Kidney (tissue), 13 donors: ENCODE measurements at regions not wholly inside any gene's neighbourhood (a gene's known extent, or its start where the extent isn't known, plus 50 kb on each side); places are given as distances from the start of the nearest gene placed in this dataset.
"Not testable (repeated sequence)": the region's sequence is repeated elsewhere in the genome, so short reads cannot be mapped to it uniquely, and the experiment has no call there.

ENCODE experiments used
- DNase-seq, 5 donors: peaks; one replicate each; pipeline ENCODE4 v3.0.0-alpha.2; 2013 to 2020
- FAIRE-seq: peaks from 2 replicates; lab custom pipeline; 2012; peaks lifted over from hg19 to GRCh38; lab: Jason Lieb, UNC
- H3K27ac ChIP-seq, 2 donors: one replicate each; pipeline ENCODE4 v1.7.0; 2013; ENCODE audit warnings: low read depth in 2 of 2, low read length in 2 of 2, inconsistent platforms in 1 of 2
- H3K27me3 ChIP-seq: one replicate; pipeline ENCODE4 v1.7.1; 2013; ENCODE audit warnings: low read length, inconsistent platforms; ENCODE audit not compliant: control insufficient read depth, insufficient read depth
- H3K36me3 ChIP-seq, 3 donors: one replicate each; pipeline versions ENCODE4 v1.7.0 to v1.7.1; 2013; ENCODE audit warnings: low read length in 3 of 3, control low read depth in 1 of 3, inconsistent platforms in 1 of 3; ENCODE audit not compliant: insufficient read depth in 3 of 3, control insufficient read depth in 2 of 3
- H3K4me1 ChIP-seq, 3 donors: one replicate each; pipeline versions ENCODE4 v1.7.0 to v1.7.1; 2013; ENCODE audit warnings: low read length in 3 of 3, inconsistent platforms in 1 of 3, low read depth in 1 of 3; ENCODE audit not compliant: control insufficient read depth in 2 of 3, insufficient read depth in 2 of 3
- H3K4me3 ChIP-seq, 3 donors: one replicate each; pipeline versions ENCODE4 v1.7.0 to v1.8.1; 2013; ENCODE audit warnings: low read length in 3 of 3, control low read depth in 1 of 3, inconsistent platforms in 1 of 3
- H3K9ac ChIP-seq, 3 donors: one replicate each; pipeline versions ENCODE4 v1.7.0 to v1.7.1; 2013; ENCODE audit warnings: low read length in 3 of 3, control low read depth in 1 of 3, inconsistent platforms in 1 of 3
- H3K9me3 ChIP-seq, 3 donors: one replicate each; pipeline versions ENCODE4 v1.7.0 to v1.7.1; 2013; ENCODE audit warnings: low read length in 3 of 3, control low read depth in 1 of 3, inconsistent platforms in 1 of 3; ENCODE audit not compliant: control insufficient read depth in 2 of 3, insufficient read depth in 1 of 3
- CTCF ChIP-seq: IDR thresholded peaks from 3 replicates; pipeline ENCODE4 v1.5.1; 2012; ENCODE audit warnings: mild to moderate bottlenecking, moderate library complexity, borderline replicate concordance; ENCODE audit not compliant: insufficient read depth; ENCODE audit errors: extremely low read depth
- intact Hi-C: fragments of 100-400 bp; cut with DNase I; formaldehyde crosslinking; loops from one replicate; pipeline ENCODE4 v1.11.1; 2022
- donor health status: control.
- donor health status: control.
- donor health status: control.
- donor health status: control.
- donor health status: control.
- donor health status: DM: yes; HTN: yes; CAD: no.
- donor health status: Normal renal cell carcinoma (clear cell type).

GRCh38 chr5:82422751-82423181 lies 144.6 kb upstream of the RPS23 start:
- Histone ChIP-seq H3K4me3 (no peak overlapping the region), H3K9me3 (no peaks in the 10 kb centered on the region), H3K27me3 (no peaks in the 10 kb centered on the region), H3K9ac (no peak overlapping the region), H3K4me1 (peaks cover 0 to 3% (median 0%) of the 10 kb centered on the region in 3 donors), H3K27ac (peak overlapping the region in 1 of 2 donors; percentile 33), H3K36me3 (no peaks in the 10 kb centered on the region)
- DNase-seq: no peak
- intact Hi-C loops: no loop called here
- no peak for FAIRE-seq
- TF ChIP-seq CTCF: no peak

GRCh38 chr5:82422001-82422740 lies 144.0 kb upstream of the RPS23 start:
- FAIRE-seq (no peak), DNase-seq (no peak)
- Histone ChIP-seq H3K27me3 (no peaks in the 10 kb centered on the region), H3K9ac (no peak overlapping the region), H3K4me3 (no peak overlapping the region), H3K36me3 (no peaks in the 10 kb centered on the region), H3K4me1 (peaks cover 0 to 3% (median 0%) of the 10 kb centered on the region in 3 donors), H3K9me3 (no peaks in the 10 kb centered on the region), H3K27ac (peak overlapping the region in 1 of 2 donors; percentile 33)
- TF ChIP-seq CTCF: no peak
- intact Hi-C loops: no loop called here

GRCh38 chr5:82421119-82421518 lies 143.0 kb upstream of the RPS23 start:
- TF ChIP-seq CTCF: no peak
- Histone ChIP-seq H3K4me1 (peaks cover 0 to 3% (median 0%) of the 10 kb centered on the region in 3 donors), H3K27me3 (no peaks in the 10 kb centered on the region), H3K4me3 (no peak overlapping the region), H3K9me3 (no peaks in the 10 kb centered on the region), H3K36me3 (no peaks in the 10 kb centered on the region), H3K27ac (no peak overlapping the region), H3K9ac (no peak overlapping the region)
- FAIRE-seq: no peak
- DNase-seq: no peak
- intact Hi-C loops: no loop called here

- H3K36me3 ChIP-seq, H3K9me3 ChIP-seq, H3K27ac ChIP-seq, H3K27me3 ChIP-seq, FAIRE-seq, H3K4me1 ChIP-seq, H3K4me3 ChIP-seq, intact Hi-C loops, H3K9ac ChIP-seq, DNase-seq: not testable (repeated sequence)
These were observed 142.4 kb upstream of the RPS23 start for GRCh38 chr5:82420524-82420923.
